SK-N-SH treated with all-trans-retinoic acid at 6 μM for 48 hours (cell line): ENCODE measurements at regions not wholly inside any gene's neighbourhood (a gene's known extent, or its start where the extent isn't known, plus 50 kb on each side); places are given as distances from the start of the nearest gene placed in this dataset.

ENCODE experiments used
- ARNTL ChIP-seq: fragments of 450-650 bp; formaldehyde crosslinking; IDR thresholded peaks from 2 replicates; pipeline ENCODE4 v1.5.0; 2020; ENCODE audit warnings: low read depth, mild to moderate bottlenecking, moderate library complexity, borderline replicate concordance
- BACH2 ChIP-seq: fragments of 250-450 bp; sonication (Bioruptor Pico); IDR thresholded peaks from 2 replicates; pipeline ENCODE4 v1.9.0; 2021; ENCODE audit warnings: mild to moderate bottlenecking, borderline replicate concordance
- CSDC2 ChIP-seq: fragments of 250-450 bp; sonication (Bioruptor Pico); IDR thresholded peaks from 2 replicates; pipeline ENCODE4 v1.5.0; 2020; ENCODE audit warnings: mild to moderate bottlenecking, moderate library complexity
- GLIS3 ChIP-seq: fragments of 250-450 bp; sonication (Bioruptor Pico); IDR thresholded peaks from 2 replicates; pipeline ENCODE4 v1.5.0; 2020; ENCODE audit warnings: mild to moderate bottlenecking, moderate library complexity
- OSR1 ChIP-seq: fragments of 250-450 bp; sonication (Bioruptor Pico); IDR thresholded peaks from 2 replicates; pipeline ENCODE4 v1.8.0; 2022; ENCODE audit warnings: moderate library complexity, mild to moderate bottlenecking, inconsistent platforms
- RARB ChIP-seq: fragments of 250-450 bp; sonication (Bioruptor Pico); IDR thresholded peaks from 2 replicates; pipeline ENCODE4 v1.8.0; 2021; ENCODE audit warnings: mild to moderate bottlenecking, moderate library complexity
- TCF4 ChIP-seq: fragments of 250-450 bp; sonication (Bioruptor Pico); IDR thresholded peaks from 2 replicates; pipeline ENCODE4 v1.8.0; 2021; ENCODE audit warnings: mild to moderate bottlenecking, moderate library complexity, borderline replicate concordance
- ZC3H10 ChIP-seq: fragments of 250-450 bp; sonication (Bioruptor Pico); IDR thresholded peaks from 2 replicates; pipeline ENCODE4 v1.5.1; 2021; ENCODE audit warnings: mild to moderate bottlenecking, moderate library complexity
- ZFP3 ChIP-seq: fragments of 250-450 bp; sonication (Bioruptor Pico); IDR thresholded peaks from 2 replicates; pipeline ENCODE4 v1.5.0; 2020; ENCODE audit warnings: mild to moderate bottlenecking, moderate library complexity
- ZFP30 ChIP-seq: fragments of 450-650 bp; formaldehyde crosslinking; IDR thresholded peaks from 2 replicates; pipeline ENCODE4 v1.5.0; 2022; ENCODE audit warnings: mild to moderate bottlenecking, moderate library complexity
- ZNF8 ChIP-seq: fragments of 450-650 bp; formaldehyde crosslinking; IDR thresholded peaks from 2 replicates; pipeline ENCODE4 v1.5.0; 2020; ENCODE audit warnings: mild to moderate bottlenecking, moderate library complexity
- TF ChIP-seq, protein P1 (sequence below): fragments of 250-450 bp; sonication (Bioruptor Pico); IDR thresholded peaks from 2 replicates; pipeline ENCODE4 v1.8.0; 2020; ENCODE audit warnings: mild to moderate bottlenecking, moderate library complexity, borderline replicate concordance

DNA sequence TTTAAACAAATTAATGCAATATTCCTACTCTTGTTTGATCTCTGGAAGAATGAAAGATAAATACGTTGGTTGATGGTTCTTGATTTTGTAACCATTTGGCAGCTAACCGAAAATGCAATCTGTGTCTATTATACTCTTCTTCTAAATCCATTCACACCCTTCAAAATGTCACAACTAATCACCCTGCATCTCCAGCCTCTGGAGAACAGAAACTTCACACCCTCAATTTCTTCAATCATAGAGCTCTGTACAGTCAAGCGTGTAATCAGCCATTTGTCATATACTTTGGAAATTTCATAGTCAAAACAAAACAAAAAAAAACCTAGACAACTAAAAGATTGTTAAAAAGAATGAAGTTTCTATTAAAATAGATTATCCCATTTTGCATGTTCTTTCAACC is 1482.3 kb upstream of the LRRTM1 start:
- no peak for TF ChIP-seq OSR1 (CRISPR knock-in tag)
- TF ChIP-seq ZFP3 (CRISPR knock-in tag), result no peak
- no peak for TF ChIP-seq ZC3H10 (CRISPR knock-in tag)
- TF ChIP-seq ZFP30 (CRISPR knock-in tag), result no peak
- TF ChIP-seq GLIS3 (CRISPR knock-in tag), result no peak
- no peak for TF ChIP-seq CSDC2 (CRISPR knock-in tag)
- TF ChIP-seq BACH2 (CRISPR knock-in tag), result no peak
- TF ChIP-seq, protein P1, sequence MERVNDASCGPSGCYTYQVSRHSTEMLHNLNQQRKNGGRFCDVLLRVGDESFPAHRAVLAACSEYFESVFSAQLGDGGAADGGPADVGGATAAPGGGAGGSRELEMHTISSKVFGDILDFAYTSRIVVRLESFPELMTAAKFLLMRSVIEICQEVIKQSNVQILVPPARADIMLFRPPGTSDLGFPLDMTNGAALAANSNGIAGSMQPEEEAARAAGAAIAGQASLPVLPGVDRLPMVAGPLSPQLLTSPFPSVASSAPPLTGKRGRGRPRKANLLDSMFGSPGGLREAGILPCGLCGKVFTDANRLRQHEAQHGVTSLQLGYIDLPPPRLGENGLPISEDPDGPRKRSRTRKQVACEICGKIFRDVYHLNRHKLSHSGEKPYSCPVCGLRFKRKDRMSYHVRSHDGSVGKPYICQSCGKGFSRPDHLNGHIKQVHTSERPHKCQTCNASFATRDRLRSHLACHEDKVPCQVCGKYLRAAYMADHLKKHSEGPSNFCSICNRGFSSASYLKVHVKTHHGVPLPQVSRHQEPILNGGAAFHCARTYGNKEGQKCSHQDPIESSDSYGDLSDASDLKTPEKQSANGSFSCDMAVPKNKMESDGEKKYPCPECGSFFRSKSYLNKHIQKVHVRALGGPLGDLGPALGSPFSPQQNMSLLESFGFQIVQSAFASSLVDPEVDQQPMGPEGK (CRISPR knock-in tag), result no peak
- no peak for TF ChIP-seq TCF4 (CRISPR knock-in tag)
- TF ChIP-seq RARB (CRISPR knock-in tag), result no peak
- TF ChIP-seq ZNF8 (CRISPR knock-in tag), result no peak
- TF ChIP-seq ARNTL (CRISPR knock-in tag), result no peak
